ENCODE measurements at regions not wholly inside any gene's neighbourhood (a gene's known extent, or its start where the extent isn't known, plus 50 kb on each side); places are given as distances from the start of the nearest gene placed in this dataset.

DNA sequence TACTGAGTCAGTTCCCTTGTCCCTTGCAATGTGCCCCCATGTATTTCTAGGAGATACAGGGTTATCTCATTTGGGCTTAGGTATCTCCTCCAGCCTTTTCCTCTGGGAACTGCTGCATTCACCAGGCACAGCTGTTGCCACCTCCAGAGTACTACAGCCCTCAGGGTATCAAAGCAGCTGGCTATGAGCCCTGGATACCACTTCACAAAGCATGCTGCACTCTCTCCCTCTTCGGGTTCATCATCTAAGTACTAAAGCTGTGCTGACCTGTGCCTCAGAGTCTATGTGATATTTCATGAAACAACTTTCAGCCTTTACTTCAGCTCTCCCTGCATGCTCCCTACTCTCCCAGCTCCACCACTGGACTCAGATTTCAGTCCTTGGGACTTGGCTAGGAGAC is 62.3 kb downstream of the CCDC185 start:
- H3K9ac ChIP-seq (ENCODE audit: insufficient read depth, low read length) = no peak overlapping the region
- no peaks in the 10 kb centered on the region for H4K20me1 ChIP-seq (ENCODE audit: control insufficient read depth, extremely low read depth, insufficient read depth, low read length)
- H3K4me3 ChIP-seq (replicated peaks in 1 of 4; ENCODE audit: control extremely low read depth in 1 of 4, insufficient read depth in 1 of 4, low read depth in 3 of 4, low read length in 4 of 4) = no peak overlapping the region
- TF ChIP-seq, protein P1, sequence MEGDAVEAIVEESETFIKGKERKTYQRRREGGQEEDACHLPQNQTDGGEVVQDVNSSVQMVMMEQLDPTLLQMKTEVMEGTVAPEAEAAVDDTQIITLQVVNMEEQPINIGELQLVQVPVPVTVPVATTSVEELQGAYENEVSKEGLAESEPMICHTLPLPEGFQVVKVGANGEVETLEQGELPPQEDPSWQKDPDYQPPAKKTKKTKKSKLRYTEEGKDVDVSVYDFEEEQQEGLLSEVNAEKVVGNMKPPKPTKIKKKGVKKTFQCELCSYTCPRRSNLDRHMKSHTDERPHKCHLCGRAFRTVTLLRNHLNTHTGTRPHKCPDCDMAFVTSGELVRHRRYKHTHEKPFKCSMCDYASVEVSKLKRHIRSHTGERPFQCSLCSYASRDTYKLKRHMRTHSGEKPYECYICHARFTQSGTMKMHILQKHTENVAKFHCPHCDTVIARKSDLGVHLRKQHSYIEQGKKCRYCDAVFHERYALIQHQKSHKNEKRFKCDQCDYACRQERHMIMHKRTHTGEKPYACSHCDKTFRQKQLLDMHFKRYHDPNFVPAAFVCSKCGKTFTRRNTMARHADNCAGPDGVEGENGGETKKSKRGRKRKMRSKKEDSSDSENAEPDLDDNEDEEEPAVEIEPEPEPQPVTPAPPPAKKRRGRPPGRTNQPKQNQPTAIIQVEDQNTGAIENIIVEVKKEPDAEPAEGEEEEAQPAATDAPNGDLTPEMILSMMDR (conservative IDR thresholded peaks at IDR 0.05 in 1 of 2, IDR thresholded peaks at IDR 0.05 in 1 of 2; ENCODE audit: low read depth in 1 of 2, low read length in 2 of 2) = no peak
- TF ChIP-seq EZH2 (IDR thresholded peaks at IDR 0.05; ENCODE audit: low read length, missing control alignments) = no peak
- H3K4me2 ChIP-seq (ENCODE audit: extremely low read depth, insufficient read depth, low read length) = no peak overlapping the region
- DNase-seq (ENCODE audit: low read depth in 2 of 2) = no peak
- no peaks in the 10 kb centered on the region for H3K9me3 ChIP-seq (ENCODE audit: control insufficient read depth, insufficient read depth, low read depth, low read length)
- no peaks in the 10 kb centered on the region for H3K79me2 ChIP-seq (ENCODE audit: control insufficient read depth, insufficient read depth, low read length)
- H3K27ac ChIP-seq (ENCODE audit: insufficient read depth, low read length) = no peak overlapping the region
- H3K27me3 ChIP-seq (ENCODE audit: control insufficient read depth, insufficient read depth, low read length) = peaks cover 4% of the 10 kb centered on the region
- H3K36me3 ChIP-seq (ENCODE audit: control insufficient read depth, insufficient read depth, low read length) = no peaks in the 10 kb centered on the region
- no peak overlapping the region for H2AFZ ChIP-seq (ENCODE audit: low read length)
- no peaks in the 10 kb centered on the region for H3K4me1 ChIP-seq (ENCODE audit: control insufficient read depth, extremely low read depth, insufficient read depth, low read length)

DNA sequence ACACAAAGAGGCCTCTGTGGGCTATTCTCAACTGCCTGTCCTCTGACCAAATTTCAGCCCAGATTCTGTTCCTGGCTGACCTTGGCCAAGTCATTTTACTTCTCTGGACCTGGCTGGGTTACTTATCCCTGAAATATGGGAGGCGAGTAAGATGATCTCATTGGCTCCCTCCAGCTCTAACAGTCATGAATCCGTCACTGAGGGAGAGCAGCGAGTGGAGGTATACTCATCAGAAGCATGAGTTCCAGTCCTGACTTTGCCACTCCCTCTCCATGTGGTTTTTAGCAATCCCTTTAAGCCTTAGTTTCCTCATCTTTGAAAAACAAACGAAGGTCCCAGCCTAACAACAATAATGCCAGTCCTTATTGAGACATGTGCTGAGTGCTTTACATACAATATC is 63.5 kb downstream of the CCDC185 start:
- Histone ChIP-seq H3K36me3 (ENCODE audit: control insufficient read depth, insufficient read depth, low read length) (no peaks in the 10 kb centered on the region), H2AFZ (ENCODE audit: low read length) (no peak overlapping the region), H3K79me2 (ENCODE audit: control insufficient read depth, insufficient read depth, low read length) (no peaks in the 10 kb centered on the region), H3K4me1 (ENCODE audit: control insufficient read depth, extremely low read depth, insufficient read depth, low read length) (no peaks in the 10 kb centered on the region), H3K9me3 (ENCODE audit: control insufficient read depth, insufficient read depth, low read depth, low read length) (no peaks in the 10 kb centered on the region), H4K20me1 (ENCODE audit: control insufficient read depth, extremely low read depth, insufficient read depth, low read length) (no peaks in the 10 kb centered on the region), H3K4me2 (ENCODE audit: extremely low read depth, insufficient read depth, low read length) (no peak overlapping the region), H3K27ac (ENCODE audit: insufficient read depth, low read length) (no peak overlapping the region), H3K4me3 (replicated peaks in 1 of 4; ENCODE audit: control extremely low read depth in 1 of 4, insufficient read depth in 1 of 4, low read depth in 3 of 4, low read length in 4 of 4) (no peak overlapping the region), H3K27me3 (ENCODE audit: control insufficient read depth, insufficient read depth, low read length) (peaks cover 4% of the 10 kb centered on the region), H3K9ac (ENCODE audit: insufficient read depth, low read length) (no peak overlapping the region)
- no peak for TF ChIP-seq EZH2 (IDR thresholded peaks at IDR 0.05; ENCODE audit: low read length, missing control alignments)
- TF ChIP-seq, protein P1 (conservative IDR thresholded peaks at IDR 0.05 in 1 of 2, IDR thresholded peaks at IDR 0.05 in 1 of 2; ENCODE audit: low read depth in 1 of 2, low read length in 2 of 2) = no peak
- DNase-seq (ENCODE audit: low read depth in 2 of 2) = no peak

DNA sequence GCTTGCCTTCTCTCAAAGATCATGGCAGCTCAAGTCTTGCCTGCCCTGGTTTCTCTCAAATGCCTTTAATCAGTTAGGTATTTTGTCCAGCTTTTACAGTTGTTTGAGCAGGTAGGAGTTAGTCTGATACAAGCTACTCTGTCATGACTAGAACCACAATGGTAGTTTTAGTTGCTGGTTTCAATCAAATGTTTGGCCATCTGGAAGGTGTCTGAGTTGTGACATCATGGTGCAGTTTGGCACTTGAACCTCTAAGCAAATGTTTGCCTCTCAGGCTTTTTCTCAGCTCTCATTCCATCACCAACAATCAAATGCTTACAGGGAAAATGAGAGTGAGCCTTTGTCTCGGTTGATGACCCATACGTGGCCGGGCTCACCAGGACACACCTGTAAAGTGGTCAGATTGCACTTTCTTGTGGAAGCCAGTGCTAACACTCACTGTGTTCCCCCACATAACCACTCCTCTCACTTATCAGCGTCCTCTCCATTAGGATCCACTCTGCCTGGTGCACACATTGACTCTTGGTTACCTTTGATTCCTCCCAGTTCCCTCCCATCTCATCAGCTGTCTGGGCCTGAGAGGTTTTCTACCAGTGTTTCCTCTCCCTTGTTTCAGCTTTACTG is 67.5 kb downstream of the CCDC185 start:
- H3K4me2 ChIP-seq (ENCODE audit: extremely low read depth, insufficient read depth, low read length) = no peak overlapping the region
- no peak overlapping the region for H3K4me3 ChIP-seq (replicated peaks in 1 of 4; ENCODE audit: control extremely low read depth in 1 of 4, insufficient read depth in 1 of 4, low read depth in 3 of 4, low read length in 4 of 4)
- TF ChIP-seq, protein P1 (conservative IDR thresholded peaks at IDR 0.05 in 1 of 2, IDR thresholded peaks at IDR 0.05 in 1 of 2; ENCODE audit: low read depth in 1 of 2, low read length in 2 of 2) = no peak
- no peak for TF ChIP-seq EZH2 (IDR thresholded peaks at IDR 0.05; ENCODE audit: low read length, missing control alignments)
- H4K20me1 ChIP-seq (ENCODE audit: control insufficient read depth, extremely low read depth, insufficient read depth, low read length) = no peaks in the 10 kb centered on the region
- no peak overlapping the region for H3K9ac ChIP-seq (ENCODE audit: insufficient read depth, low read length)
- no peaks in the 10 kb centered on the region for H3K36me3 ChIP-seq (ENCODE audit: control insufficient read depth, insufficient read depth, low read length)
- no peaks in the 10 kb centered on the region for H3K27me3 ChIP-seq (ENCODE audit: control insufficient read depth, insufficient read depth, low read length)
- H3K27ac ChIP-seq (ENCODE audit: insufficient read depth, low read length) = no peak overlapping the region
- DNase-seq (ENCODE audit: low read depth in 2 of 2) = no peak
- no peaks in the 10 kb centered on the region for H3K79me2 ChIP-seq (ENCODE audit: control insufficient read depth, insufficient read depth, low read length)
- no peaks in the 10 kb centered on the region for H3K9me3 ChIP-seq (ENCODE audit: control insufficient read depth, insufficient read depth, low read depth, low read length)
- no peak overlapping the region for H2AFZ ChIP-seq (ENCODE audit: low read length)
- H3K4me1 ChIP-seq (ENCODE audit: control insufficient read depth, extremely low read depth, insufficient read depth, low read length) = no peaks in the 10 kb centered on the region

All from fibroblast of lung (primary cell).